Astrocyte of the spinal cord (primary cell): ENCODE measurements at regions not wholly inside any gene's neighbourhood (a gene's known extent, or its start where the extent isn't known, plus 50 kb on each side); places are given as distances from the start of the nearest gene placed in this dataset.
"Not testable (repeated sequence)": the region's sequence is repeated elsewhere in the genome, so short reads cannot be mapped to it uniquely, and the experiment has no call there.

Experiments used
- DNase-seq: peaks from one replicate; pipeline ENCODE4 v3.0.0; 2011; ENCODE audit warnings: low read depth, low spot score
- H3K4me3 ChIP-seq: 2 replicates; pipeline ENCODE4 v1.5.1; 2011; ENCODE audit warnings: low read depth, mild to moderate bottlenecking, low read length, moderate library complexity
- in situ Hi-C: cut with HindIII; loops from 2 replicates; pipeline ENCODE4 v1.10.0; 2017; ENCODE audit warnings: low sequenced_read_pairs
- TF ChIP-seq, protein P1 (sequence below): IDR thresholded peaks from 2 replicates; pipeline ENCODE4 v1.5.1; 2012; ENCODE audit warnings: low read depth, mild to moderate bottlenecking, low read length, inconsistent platforms

DNA sequence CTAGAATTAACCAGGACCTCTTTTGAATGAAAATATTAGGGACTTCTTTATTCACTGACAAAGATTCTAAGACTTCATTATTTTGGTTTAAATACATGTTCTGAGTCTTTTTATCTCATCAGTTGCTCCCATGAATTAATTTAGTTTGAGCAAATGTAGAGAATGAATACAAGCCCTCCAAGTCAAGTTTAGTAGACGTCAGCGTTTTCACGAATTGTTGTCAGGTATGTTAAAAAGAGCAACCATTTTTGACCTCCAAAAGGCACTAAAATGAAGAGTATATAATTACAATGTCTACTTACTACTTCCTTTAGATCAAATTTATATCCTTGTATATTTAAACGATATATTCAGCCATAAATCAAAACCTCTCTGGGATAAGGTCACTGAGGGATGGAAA, 809.3 kb upstream of the CDH6 start:
- no peak for DNase-seq
- TF ChIP-seq, protein P1, sequence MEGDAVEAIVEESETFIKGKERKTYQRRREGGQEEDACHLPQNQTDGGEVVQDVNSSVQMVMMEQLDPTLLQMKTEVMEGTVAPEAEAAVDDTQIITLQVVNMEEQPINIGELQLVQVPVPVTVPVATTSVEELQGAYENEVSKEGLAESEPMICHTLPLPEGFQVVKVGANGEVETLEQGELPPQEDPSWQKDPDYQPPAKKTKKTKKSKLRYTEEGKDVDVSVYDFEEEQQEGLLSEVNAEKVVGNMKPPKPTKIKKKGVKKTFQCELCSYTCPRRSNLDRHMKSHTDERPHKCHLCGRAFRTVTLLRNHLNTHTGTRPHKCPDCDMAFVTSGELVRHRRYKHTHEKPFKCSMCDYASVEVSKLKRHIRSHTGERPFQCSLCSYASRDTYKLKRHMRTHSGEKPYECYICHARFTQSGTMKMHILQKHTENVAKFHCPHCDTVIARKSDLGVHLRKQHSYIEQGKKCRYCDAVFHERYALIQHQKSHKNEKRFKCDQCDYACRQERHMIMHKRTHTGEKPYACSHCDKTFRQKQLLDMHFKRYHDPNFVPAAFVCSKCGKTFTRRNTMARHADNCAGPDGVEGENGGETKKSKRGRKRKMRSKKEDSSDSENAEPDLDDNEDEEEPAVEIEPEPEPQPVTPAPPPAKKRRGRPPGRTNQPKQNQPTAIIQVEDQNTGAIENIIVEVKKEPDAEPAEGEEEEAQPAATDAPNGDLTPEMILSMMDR = no peak
- H3K4me3 ChIP-seq = no peak overlapping the region
- in situ Hi-C loops = no loop called here

DNA sequence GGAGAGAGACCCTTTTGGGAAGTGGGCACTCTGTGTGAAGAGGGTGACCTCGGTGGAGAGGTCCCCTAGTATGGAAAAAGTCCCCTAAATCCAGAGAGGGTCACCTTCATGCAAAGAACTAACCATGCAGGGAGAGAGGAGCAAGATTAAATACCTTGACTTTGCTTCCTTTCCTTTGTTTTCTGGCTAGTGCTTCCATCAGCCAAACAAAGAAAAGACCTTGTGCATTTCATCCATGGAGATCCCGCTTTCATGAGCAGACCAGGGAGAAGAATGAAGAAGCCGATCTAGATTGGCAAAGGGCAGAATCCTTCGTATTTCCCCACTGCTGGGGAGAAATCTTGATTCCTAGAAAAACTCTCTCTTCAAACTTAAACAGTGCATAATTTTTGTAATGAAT, 813.3 kb upstream of the CDH6 start:
- no peak overlapping the region for H3K4me3 ChIP-seq
- no peak for DNase-seq
- TF ChIP-seq, protein P1 = no peak
- in situ Hi-C loops = no loop called here

DNA sequence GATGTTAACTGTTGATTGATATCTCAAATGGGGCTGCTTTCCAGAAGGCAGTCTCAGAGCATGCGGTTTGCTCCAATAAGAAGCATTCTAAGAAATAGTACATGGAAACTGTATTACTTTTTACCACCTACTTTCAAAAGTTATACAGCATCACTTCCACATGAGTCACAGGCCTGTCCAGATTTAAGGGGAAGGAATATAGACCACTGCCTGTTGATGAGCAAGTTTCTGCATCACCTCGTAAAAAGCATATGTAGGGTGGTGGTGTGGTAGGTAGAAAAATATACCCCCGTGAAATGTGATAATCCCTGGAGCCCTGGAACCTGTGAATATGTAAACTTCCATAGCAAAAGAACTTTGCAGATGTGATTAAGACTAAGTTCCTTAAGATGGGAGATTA, 816.6 kb upstream of the CDH6 start:
- peak; percentile 2 for DNase-seq
- in situ Hi-C loops = no loop called here
- TF ChIP-seq, protein P1 = no peak
- no peak overlapping the region for H3K4me3 ChIP-seq

DNA sequence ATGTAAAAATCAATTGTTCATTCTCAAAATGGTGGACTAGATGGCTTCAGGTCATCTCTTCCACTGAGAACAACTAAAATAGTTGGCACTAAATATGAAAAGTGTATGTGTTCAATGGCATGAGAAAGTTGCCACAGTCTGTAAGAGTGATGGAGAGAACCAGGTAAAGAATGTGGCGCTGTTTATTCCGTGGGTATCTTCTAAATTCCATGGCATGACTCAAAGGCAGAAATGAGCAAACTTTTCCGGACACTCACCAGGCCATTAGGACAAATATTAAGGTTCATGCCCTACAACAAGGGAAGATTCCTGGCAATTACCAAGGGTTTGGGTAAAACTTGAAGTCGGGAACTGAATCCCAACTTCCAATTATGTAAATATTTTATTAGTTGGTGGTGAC, 825.4 kb upstream of the CDH6 start:
- H3K4me3 ChIP-seq = no peak overlapping the region
- TF ChIP-seq, protein P1 = no peak
- DNase-seq = peak; percentile 5
- in situ Hi-C loops = no loop called here

DNA sequence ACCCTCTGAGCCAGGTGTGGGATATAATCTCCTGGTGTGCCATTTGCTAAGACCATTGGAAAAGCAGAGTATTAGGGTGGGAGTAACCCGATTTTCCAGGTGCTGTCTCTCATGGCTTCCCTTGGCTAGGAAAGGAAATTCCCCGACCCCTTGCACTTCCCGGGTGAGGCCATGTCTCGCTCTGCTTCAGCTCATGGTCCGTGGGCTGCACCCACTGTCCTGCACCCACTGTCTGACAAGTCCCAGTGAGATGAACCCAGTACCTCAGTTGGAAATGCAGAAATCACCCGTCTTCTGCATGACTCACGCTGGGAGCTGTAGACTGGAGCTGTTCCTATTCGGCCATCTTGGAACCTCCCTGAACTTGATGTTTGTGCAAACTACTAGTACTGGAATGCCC, 828.5 kb upstream of the CDH6 start:
- in situ Hi-C loops, DNase-seq, H3K4me3 ChIP-seq: not testable (repeated sequence)

DNA sequence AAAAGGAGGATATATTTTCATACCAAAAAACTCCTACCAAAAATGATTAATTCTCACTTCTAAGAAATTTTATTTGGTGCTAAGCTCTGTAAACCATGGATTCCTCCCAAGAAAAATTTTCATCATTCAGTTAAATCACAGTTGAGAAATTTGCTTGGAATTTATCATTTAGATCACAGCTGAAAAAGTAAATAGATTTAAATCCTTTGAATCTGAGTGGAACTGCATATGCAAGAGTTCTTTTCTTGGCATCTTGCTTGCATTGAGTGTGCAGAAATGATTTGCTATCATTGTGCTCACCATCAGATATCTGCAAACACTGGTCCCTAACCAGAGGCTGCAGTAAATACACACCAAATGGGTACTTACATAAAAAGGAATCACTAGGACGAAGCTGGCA, 836.1 kb upstream of the CDH6 start:
- TF ChIP-seq, protein P1 = no peak
- in situ Hi-C loops = no loop called here
- no peak overlapping the region for H3K4me3 ChIP-seq
- no peak for DNase-seq

DNA sequence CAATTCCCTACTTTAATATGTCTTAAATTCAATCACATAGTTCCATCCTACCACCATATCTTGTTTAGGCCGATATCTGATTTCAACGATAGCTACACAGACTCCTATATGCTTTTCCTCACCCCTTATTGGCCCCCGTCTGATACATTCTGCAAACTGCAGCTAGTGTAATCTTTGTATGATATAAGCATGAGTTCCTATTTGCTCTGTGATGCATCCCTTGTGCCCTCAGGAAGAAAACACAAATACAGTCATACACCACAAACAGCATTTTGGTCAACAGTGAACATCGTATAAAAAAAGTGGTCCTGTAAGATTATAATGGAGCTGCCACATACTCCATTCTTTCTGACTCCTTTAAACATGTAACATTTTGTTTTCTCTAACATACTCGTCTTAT, 837.8 kb upstream of the CDH6 start:
- TF ChIP-seq, protein P1 = no peak
- in situ Hi-C loops = no loop called here
- no peak for DNase-seq
- H3K4me3 ChIP-seq = no peak overlapping the region
